Right lobe of liver (tissue), 6 donors: ENCODE measurements at regions not wholly inside any gene's neighbourhood (a gene's known extent, or its start where the extent isn't known, plus 50 kb on each side); places are given as distances from the start of the nearest gene placed in this dataset.

Experiments
- ATAC-seq, 4 donors: fragments of 200-7000 bp; cut with Tn5 transposase; one replicate each; pipeline ENCODE4 v1.9.1; 2020; ENCODE audit warnings: mild to moderate bottlenecking in 4 of 4, moderate library complexity in 4 of 4
- DNase-seq, 3 donors: peaks; one replicate each; pipeline ENCODE4 v3.0.0-alpha.2; 2020
- H3K27ac ChIP-seq, 3 donors: fragments of 200-600 bp; one replicate each; pipeline ENCODE4 v1.8.0; 2022
- H3K27me3 ChIP-seq, 2 donors: fragments of 200-600 bp; one replicate each; pipeline ENCODE4 v1.8.0; 2022
- H3K36me3 ChIP-seq, 4 donors: fragments of 200-600 bp; sonication (generic) in 1 of 4; one replicate each; pipeline versions ENCODE4 v1.5.1 to v1.8.0; 2017 to 2022; ENCODE audit warnings: control low read depth in 1 of 4
- H3K4me1 ChIP-seq, 4 donors: fragments of 200-600 bp; sonication (generic) in 1 of 4; one replicate each; pipeline versions ENCODE4 v1.5.1 to v1.8.0; 2017 to 2022; ENCODE audit warnings: control low read depth in 1 of 4
- H3K4me3 ChIP-seq, 3 donors: fragments of 200-600 bp; one replicate each; pipeline ENCODE4 v1.8.0; 2022
- H3K9me3 ChIP-seq, 4 donors: fragments of 200-600 bp; sonication (generic) in 1 of 4; one replicate each; pipeline versions ENCODE4 v1.5.1 to v1.8.0; 2017 to 2022; ENCODE audit warnings: control low read depth in 1 of 4
- POLR2A ChIP-seq: fragments of 450-650 bp; IDR thresholded peaks from one replicate; pipeline ENCODE4 v1.6.1; 2017; ENCODE audit warnings: antibody characterized with exemption, mild to moderate bottlenecking
- WGBS: methylation state at CpG from one replicate; pipeline ENCODE4 v1.1.6; 2018; ENCODE audit warnings: low coverage, low lambda C conversion rate; ENCODE audit not compliant: insufficient coverage; ENCODE audit errors: missing lambda C conversion rate; 5-methylcytosine and 5-hydroxymethylcytosine counted together
- intact Hi-C, 2 donors: fragments of 100-400 bp; cut with DNase I; formaldehyde crosslinking; loops; one replicate each; pipeline versions ENCODE4 v1.11.2 to v1.14.1; 2022
- TF ChIP-seq, protein P1 (sequence below), 4 donors: fragments of 200-600 bp in 3 of 4; fragments of 450-650 bp in 1 of 4; IDR thresholded peaks; one replicate each; pipeline versions ENCODE4 v1.5.1 to v1.8.0; 2016 to 2022; ENCODE audit warnings: antibody characterized with exemption in 4 of 4, mild to moderate bottlenecking in 2 of 4
- donor health status: DM: no; HTN: yes; CAD: no.
- donor health status: DM: no; HTN: no; CAD: no.
- donor health status: DM: no; HTN: no; CAD: no.
- donor health status: DM: no; HTN: yes; CAD: no.
- donor health status: DM: no; HTN: yes; CAD: no.

DNA sequence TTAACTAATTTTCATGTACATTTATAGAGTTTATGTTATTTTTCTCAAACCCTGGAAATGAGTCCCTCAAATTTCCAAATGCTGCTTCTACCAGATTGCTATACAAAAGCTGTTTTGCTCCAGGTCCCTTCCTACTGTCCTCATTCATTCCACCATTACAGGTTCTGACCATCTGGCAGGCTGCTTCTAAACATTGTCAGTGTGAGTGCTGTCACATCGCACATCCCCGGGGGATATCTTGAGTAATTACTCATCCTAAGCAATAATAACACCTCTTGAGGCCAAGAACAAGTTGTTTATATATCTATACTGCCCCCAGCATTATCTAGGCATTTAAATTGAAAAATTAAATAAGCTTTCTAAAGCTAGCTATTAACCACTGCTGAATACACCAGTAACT lies 1675.3 kb upstream of the CDH6 start:
- DNase-seq (no peak), ATAC-seq (no peak)
- Histone ChIP-seq H3K27ac (no peak overlapping the region), H3K9me3 (no peaks in the 10 kb centered on the region), H3K4me3 (no peak overlapping the region), H3K36me3 (no peaks in the 10 kb centered on the region), H3K27me3 (no peaks in the 10 kb centered on the region), H3K4me1 (no peaks in the 10 kb centered on the region)
- intact Hi-C loops, result no loop called here
- no peak for TF ChIP-seq POLR2A
- TF ChIP-seq, protein P1, sequence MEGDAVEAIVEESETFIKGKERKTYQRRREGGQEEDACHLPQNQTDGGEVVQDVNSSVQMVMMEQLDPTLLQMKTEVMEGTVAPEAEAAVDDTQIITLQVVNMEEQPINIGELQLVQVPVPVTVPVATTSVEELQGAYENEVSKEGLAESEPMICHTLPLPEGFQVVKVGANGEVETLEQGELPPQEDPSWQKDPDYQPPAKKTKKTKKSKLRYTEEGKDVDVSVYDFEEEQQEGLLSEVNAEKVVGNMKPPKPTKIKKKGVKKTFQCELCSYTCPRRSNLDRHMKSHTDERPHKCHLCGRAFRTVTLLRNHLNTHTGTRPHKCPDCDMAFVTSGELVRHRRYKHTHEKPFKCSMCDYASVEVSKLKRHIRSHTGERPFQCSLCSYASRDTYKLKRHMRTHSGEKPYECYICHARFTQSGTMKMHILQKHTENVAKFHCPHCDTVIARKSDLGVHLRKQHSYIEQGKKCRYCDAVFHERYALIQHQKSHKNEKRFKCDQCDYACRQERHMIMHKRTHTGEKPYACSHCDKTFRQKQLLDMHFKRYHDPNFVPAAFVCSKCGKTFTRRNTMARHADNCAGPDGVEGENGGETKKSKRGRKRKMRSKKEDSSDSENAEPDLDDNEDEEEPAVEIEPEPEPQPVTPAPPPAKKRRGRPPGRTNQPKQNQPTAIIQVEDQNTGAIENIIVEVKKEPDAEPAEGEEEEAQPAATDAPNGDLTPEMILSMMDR (IDR thresholded peaks at IDR 0.05), result no peak
- 63% methylated on average over 2 of the region's 2 CpGs for WGBS

DNA sequence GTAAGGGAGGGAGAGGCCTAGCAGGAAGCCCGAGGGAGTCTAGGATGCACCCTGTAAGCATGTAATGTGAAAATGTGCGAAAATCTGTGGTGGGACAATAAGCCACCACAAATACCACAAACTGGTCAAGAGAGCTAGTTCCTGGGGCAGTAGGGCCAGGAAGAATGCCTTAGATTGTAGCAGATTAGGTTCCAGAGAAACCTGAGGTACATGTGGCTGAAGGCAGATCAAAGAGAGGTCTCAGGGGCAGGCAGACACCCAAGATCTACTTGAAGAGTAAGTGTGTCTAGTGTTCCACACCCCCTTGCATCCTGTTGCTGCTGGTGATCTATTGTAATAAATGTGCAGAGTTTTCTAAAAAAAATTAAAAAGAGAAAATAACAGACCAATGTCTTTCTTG lies 1677.3 kb upstream of the CDH6 start:
- 48% methylated on average over 2 of the region's 2 CpGs for WGBS
- Histone ChIP-seq H3K36me3 (no peaks in the 10 kb centered on the region), H3K4me3 (no peak overlapping the region), H3K27ac (no peak overlapping the region), H3K9me3 (no peaks in the 10 kb centered on the region), H3K4me1 (no peaks in the 10 kb centered on the region), H3K27me3 (no peaks in the 10 kb centered on the region)
- TF ChIP-seq, protein P1 (IDR thresholded peaks at IDR 0.05), result no peak
- no peak for TF ChIP-seq POLR2A
- intact Hi-C loops, result no loop called here
- no peak for DNase-seq
- ATAC-seq, result no peak

DNA sequence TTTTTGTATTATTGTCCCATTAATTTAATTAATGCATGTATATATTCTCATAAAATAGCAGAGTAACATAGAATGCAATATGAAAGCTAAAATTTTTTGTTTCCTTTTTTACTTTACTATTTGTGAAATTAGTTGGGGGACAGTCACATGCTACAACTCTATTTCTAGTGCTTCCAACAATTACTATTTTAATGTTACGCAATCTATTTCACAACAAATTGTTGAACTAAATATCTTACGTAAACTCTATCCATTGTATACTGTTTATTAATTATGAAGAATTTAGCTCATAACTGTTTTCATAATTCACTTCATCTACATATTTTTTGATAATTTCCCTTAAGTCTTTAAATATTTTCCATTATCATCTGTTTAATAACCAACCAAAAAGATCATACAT lies 1685.4 kb upstream of the CDH6 start:
- ATAC-seq (no peak), DNase-seq (no peak)
- Histone ChIP-seq H3K4me3 (no peak overlapping the region), H3K4me1 (no peaks in the 10 kb centered on the region), H3K27me3 (no peaks in the 10 kb centered on the region), H3K27ac (no peak overlapping the region), H3K36me3 (no peaks in the 10 kb centered on the region), H3K9me3 (no peaks in the 10 kb centered on the region)
- no peak for TF ChIP-seq POLR2A
- TF ChIP-seq, protein P1 (IDR thresholded peaks at IDR 0.05), result no peak
- intact Hi-C loops, result no loop called here
- 60% methylated on average over 2 of the region's 2 CpGs for WGBS

DNA sequence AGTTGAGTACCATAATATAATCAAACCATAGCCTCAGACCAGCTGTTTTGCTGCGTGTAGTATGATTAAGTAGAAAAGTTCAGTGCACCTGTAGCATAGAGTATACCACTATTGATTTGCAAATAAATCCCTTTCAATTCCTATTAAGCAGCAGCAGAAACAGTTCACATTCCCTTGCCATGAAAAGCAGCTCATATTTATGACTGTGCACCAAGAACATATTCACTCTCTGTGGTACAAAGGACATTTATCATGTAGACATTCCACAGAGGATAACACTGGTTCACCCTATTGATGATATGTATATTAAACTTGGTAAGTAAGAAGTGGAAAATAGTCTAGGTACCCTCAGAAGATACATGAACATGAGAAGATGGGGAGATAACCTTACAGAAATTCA lies 1689.1 kb upstream of the CDH6 start:
- ATAC-seq (no peak), DNase-seq (no peak)
- H3K27ac ChIP-seq, result no peak overlapping the region
- 26% methylated on average over 1 of the region's 1 CpG for WGBS
- no peak overlapping the region for H3K4me3 ChIP-seq
- TF ChIP-seq, protein P1 (IDR thresholded peaks at IDR 0.05), result no peak
- TF ChIP-seq POLR2A, result no peak
- H3K27me3 ChIP-seq, result no peaks in the 10 kb centered on the region
- intact Hi-C loops, result no loop called here
- no peaks in the 10 kb centered on the region for H3K4me1 ChIP-seq
- H3K36me3 ChIP-seq, result no peaks in the 10 kb centered on the region
- H3K9me3 ChIP-seq, result no peaks in the 10 kb centered on the region

DNA sequence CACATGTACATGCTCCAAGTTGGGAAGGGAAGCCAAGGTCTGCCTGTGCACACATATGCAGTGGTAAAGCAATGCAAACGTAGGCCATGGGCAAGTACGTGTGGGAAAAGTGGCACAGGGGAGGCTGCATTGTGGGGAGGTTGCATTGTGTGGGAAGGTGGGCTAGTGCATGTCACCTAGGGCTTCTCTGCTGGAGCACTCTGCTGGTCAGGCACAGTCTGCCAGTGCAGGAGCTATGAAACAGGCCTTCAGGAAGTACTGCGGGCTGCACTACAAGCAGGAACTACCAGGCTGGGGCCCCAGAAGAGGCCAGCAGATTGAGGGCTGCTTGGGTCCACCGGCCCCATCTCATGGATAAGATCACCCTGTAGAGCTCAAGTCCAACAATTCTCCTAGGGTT lies 1694.6 kb upstream of the CDH6 start:
- DNase-seq (no peak), ATAC-seq (no peak)
- no peak for TF ChIP-seq POLR2A
- TF ChIP-seq, protein P1 (IDR thresholded peaks at IDR 0.05), result no peak
- WGBS, result 0% methylated on average over 1 of the region's 4 CpGs
- H3K4me3 ChIP-seq, result no peak overlapping the region
- no peaks in the 10 kb centered on the region for H3K9me3 ChIP-seq
- intact Hi-C loops, result no loop called here
- H3K27ac ChIP-seq, result no peak overlapping the region
- H3K4me1 ChIP-seq, result no peaks in the 10 kb centered on the region
- no peaks in the 10 kb centered on the region for H3K36me3 ChIP-seq
- H3K27me3 ChIP-seq, result no peaks in the 10 kb centered on the region
